DND-41 (cell line): ENCODE measurements at regions not wholly inside any gene's neighbourhood (a gene's known extent, or its start where the extent isn't known, plus 50 kb on each side); places are given as distances from the start of the nearest gene placed in this dataset.
A peak's percentile ranks its signal among the peaks of the same experiment; 100 is the strongest.

Source experiments
- ATAC-seq: fragments of 200-7000 bp; cut with Tn5 transposase; 3 replicates; pipeline ENCODE4 v1.9.1; 2021; ENCODE audit warnings: low read depth; ENCODE audit not compliant: insufficient read depth
- DNase-seq: peaks from one replicate; pipeline ENCODE4 v3.0.0-alpha.2; 2020
- H2AFZ ChIP-seq: 2 replicates; pipeline ENCODE4 v1.6.0; 2012; ENCODE audit warnings: low read depth, low read length
- H3K27ac ChIP-seq: 2 replicates; pipeline ENCODE4 v1.5.1; 2012; ENCODE audit warnings: low read length, inconsistent platforms
- H3K27me3 ChIP-seq: fragments of 200-600 bp; sonication (generic); 2 replicates; pipeline ENCODE4 v1.6.0; 2012; ENCODE audit warnings: low read length, mild to moderate bottlenecking, inconsistent platforms; ENCODE audit not compliant: insufficient read depth, poor library complexity
- H3K36me3 ChIP-seq: 2 replicates; pipeline ENCODE4 v1.5.1; 2012; ENCODE audit warnings: low read length, inconsistent platforms; ENCODE audit not compliant: insufficient read depth
- H3K4me1 ChIP-seq: 2 replicates; pipeline ENCODE4 v1.5.1; 2012; ENCODE audit warnings: mild to moderate bottlenecking, low read length; ENCODE audit not compliant: insufficient read depth
- H3K4me2 ChIP-seq: 2 replicates; pipeline ENCODE4 v1.6.0; 2012; ENCODE audit warnings: mild to moderate bottlenecking, moderate library complexity, low read length, inconsistent platforms; ENCODE audit not compliant: insufficient read depth
- H3K4me3 ChIP-seq, 2 experiments: fragments of 200-600 bp in 1 of 2; shearing (Covaris generic) in 1 of 2; 2 replicates each; pipeline ENCODE4 v1.5.1; 2012 to 2016; ENCODE audit warnings: inconsistent platforms in 2 of 2, low read length in 2 of 2, mild to moderate bottlenecking in 2 of 2, low read depth in 1 of 2, moderate library complexity in 1 of 2
- H3K79me2 ChIP-seq: 2 replicates; pipeline ENCODE4 v1.6.0; 2012; ENCODE audit warnings: low read length, inconsistent platforms; ENCODE audit not compliant: insufficient read depth
- H3K9ac ChIP-seq: 2 replicates; pipeline ENCODE4 v1.6.0; 2012; ENCODE audit warnings: low read depth, mild to moderate bottlenecking, inconsistent platforms, low read length, moderate library complexity
- H3K9me3 ChIP-seq: 2 replicates; pipeline ENCODE4 v1.5.1; 2012; ENCODE audit warnings: low read length, moderate library complexity, mild to moderate bottlenecking, inconsistent platforms; ENCODE audit not compliant: insufficient read depth, severe bottlenecking
- H4K20me1 ChIP-seq: 2 replicates; pipeline ENCODE4 v1.6.0; 2012; ENCODE audit warnings: low read length; ENCODE audit not compliant: insufficient read depth
- EZH2 ChIP-seq: IDR thresholded peaks from 3 replicates; pipeline ENCODE4 v1.6.1; 2012; ENCODE audit warnings: borderline replicate concordance, low read depth, mild to moderate bottlenecking, moderate library complexity, low read length, inconsistent platforms; ENCODE audit not compliant: severe bottlenecking
- TF ChIP-seq, protein P1 (sequence below): IDR thresholded peaks from 2 replicates; pipeline ENCODE4 v1.5.1; 2012; ENCODE audit warnings: borderline replicate concordance, low read length, moderate library complexity, mild to moderate bottlenecking; ENCODE audit not compliant: poor library complexity, severe bottlenecking; ENCODE audit errors: extremely low read depth

- ATAC-seq = no peak
- Histone ChIP-seq H3K4me1 (no peaks in the 10 kb centered on the region), H4K20me1 (no peaks in the 10 kb centered on the region), H2AFZ (no peak overlapping the region), H3K27ac (no peak overlapping the region), H3K9ac (no peak overlapping the region), H3K4me2 (peak overlapping the region; percentile 38; the same call in 1 of the 2 replicates), H3K36me3 (no peaks in the 10 kb centered on the region), H3K9me3 (no peaks in the 10 kb centered on the region), H3K79me2 (no peaks in the 10 kb centered on the region), H3K4me3 (no peak overlapping the region), H3K27me3 (no peaks in the 10 kb centered on the region)
- TF ChIP-seq, protein P1, sequence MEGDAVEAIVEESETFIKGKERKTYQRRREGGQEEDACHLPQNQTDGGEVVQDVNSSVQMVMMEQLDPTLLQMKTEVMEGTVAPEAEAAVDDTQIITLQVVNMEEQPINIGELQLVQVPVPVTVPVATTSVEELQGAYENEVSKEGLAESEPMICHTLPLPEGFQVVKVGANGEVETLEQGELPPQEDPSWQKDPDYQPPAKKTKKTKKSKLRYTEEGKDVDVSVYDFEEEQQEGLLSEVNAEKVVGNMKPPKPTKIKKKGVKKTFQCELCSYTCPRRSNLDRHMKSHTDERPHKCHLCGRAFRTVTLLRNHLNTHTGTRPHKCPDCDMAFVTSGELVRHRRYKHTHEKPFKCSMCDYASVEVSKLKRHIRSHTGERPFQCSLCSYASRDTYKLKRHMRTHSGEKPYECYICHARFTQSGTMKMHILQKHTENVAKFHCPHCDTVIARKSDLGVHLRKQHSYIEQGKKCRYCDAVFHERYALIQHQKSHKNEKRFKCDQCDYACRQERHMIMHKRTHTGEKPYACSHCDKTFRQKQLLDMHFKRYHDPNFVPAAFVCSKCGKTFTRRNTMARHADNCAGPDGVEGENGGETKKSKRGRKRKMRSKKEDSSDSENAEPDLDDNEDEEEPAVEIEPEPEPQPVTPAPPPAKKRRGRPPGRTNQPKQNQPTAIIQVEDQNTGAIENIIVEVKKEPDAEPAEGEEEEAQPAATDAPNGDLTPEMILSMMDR = no peak
- TF ChIP-seq EZH2 = no peak
- DNase-seq = no peak
These were observed 158.7 kb upstream of the NCKAP5 start for GRCh38 chr2:133726973-133727372.

- TF ChIP-seq, protein P1 = no peak
- no peak for TF ChIP-seq EZH2
- no peaks in the 10 kb centered on the region for H3K4me1 ChIP-seq
- H4K20me1 ChIP-seq = no peaks in the 10 kb centered on the region
- ATAC-seq = no peak
- no peaks in the 10 kb centered on the region for H3K36me3 ChIP-seq
- H2AFZ ChIP-seq = no peak overlapping the region
- no peak overlapping the region for H3K27ac ChIP-seq
- no peak overlapping the region for H3K4me2 ChIP-seq
- peaks cover 2% of the 10 kb centered on the region for H3K27me3 ChIP-seq
- H3K4me3 ChIP-seq = no peak overlapping the region
- H3K9me3 ChIP-seq = no peaks in the 10 kb centered on the region
- H3K79me2 ChIP-seq = no peaks in the 10 kb centered on the region
- no peak for DNase-seq
- H3K9ac ChIP-seq = no peak overlapping the region
These were observed 163.8 kb upstream of the NCKAP5 start for GRCh38 chr2:133732059-133732458.

DNA sequence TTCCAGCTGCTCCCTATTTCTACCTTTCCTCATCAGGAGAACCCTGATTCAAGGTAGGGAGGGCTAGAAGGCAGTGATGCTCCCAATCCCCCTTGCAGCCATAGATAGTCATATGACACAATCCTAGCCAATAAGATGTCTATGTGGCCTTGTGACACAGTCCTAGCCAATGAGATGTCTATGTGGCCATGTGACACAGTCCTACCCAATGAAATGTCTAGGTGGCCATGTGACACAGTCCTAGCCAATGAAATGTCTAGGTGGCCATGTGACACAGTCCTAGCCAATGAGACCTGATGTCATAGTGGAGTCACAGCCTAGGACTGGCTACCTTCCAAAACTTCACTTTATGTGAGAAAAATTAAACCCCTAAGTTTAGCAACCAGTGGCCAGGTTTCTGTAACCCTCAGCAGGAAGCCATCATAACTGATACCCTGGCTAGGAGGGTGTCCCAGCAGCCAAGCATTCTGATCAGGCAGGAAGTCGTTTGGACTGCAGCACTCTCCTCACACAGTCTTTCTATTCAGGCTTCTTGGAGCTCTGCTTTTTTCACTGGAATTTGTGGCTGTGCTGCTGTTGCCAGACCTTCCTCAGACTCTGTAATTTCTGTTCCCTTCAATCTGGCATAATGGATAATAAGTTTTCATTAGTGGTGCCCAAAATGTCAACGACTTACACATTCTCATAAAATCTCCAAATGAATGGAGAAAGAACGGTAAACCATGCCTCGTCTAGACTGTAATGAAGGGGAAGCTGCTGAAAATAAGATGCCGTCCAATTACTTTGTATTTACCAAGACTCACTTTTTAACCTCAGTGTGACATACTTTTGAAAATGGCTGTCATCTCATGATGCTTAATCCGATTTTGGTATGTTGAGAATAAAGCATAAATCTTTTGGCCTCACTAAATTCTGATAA lies 165.0 kb upstream of the NCKAP5 start:
- DNase-seq (no peak), ATAC-seq (no peak)
- H3K27me3 ChIP-seq = peaks cover 7% of the 10 kb centered on the region
- TF ChIP-seq, protein P1 = no peak
- TF ChIP-seq EZH2 = no peak
- H3K36me3 ChIP-seq = no peaks in the 10 kb centered on the region
- no peak overlapping the region for H3K4me3 ChIP-seq
- H3K4me2 ChIP-seq = no peak overlapping the region
- no peaks in the 10 kb centered on the region for H4K20me1 ChIP-seq
- H3K4me1 ChIP-seq = no peaks in the 10 kb centered on the region
- H3K9me3 ChIP-seq = no peaks in the 10 kb centered on the region
- no peak overlapping the region for H3K27ac ChIP-seq
- H3K79me2 ChIP-seq = no peaks in the 10 kb centered on the region
- no peak overlapping the region for H3K9ac ChIP-seq
- H2AFZ ChIP-seq = no peak overlapping the region
